ENCODE measurements at regions not wholly inside any gene's neighbourhood (a gene's known extent, or its start where the extent isn't known, plus 50 kb on each side); places are given as distances from the start of the nearest gene placed in this dataset.
"Not testable (repeated sequence)": the region's sequence is repeated elsewhere in the genome, so short reads cannot be mapped to it uniquely, and the experiment has no call there.

GRCh38 chr14:105752420-105752819 lies 226.0 kb downstream of the TMEM121 start:
- DNase-seq (ENCODE audit: low spot score), result not testable (repeated sequence)

DNA sequence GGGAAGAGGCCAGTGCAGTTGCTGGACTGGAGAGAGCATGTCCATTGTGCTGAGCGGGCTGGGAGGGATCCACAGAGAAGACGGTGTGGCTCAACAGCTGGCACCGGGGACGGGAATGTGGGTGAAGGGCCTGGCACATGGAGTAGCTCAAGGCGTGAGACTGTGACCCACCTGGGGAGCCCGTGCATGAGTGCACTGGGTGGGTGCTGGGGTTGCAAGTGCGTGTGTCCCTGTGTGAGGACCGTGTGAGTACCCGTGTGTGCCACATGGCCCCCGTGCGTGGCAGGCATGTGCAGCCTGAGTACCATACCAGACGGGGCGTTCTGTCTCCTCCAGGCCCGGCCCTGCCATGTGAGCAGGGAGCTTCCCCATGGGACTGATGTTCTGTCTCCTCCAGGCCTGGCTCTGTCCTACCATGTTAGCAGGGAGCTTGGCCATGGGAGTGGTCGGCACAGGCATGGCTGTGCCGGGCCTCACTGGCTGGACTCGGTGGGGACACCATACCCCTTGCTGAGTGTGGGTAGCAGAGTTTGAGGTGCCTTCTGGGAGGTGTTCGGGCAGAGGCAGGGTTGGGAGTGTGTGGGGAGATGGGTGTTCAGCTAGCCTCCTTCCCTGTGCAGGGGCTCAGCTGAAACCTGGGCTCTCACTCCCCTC lies 234.4 kb downstream of the TMEM121 start:
- DNase-seq (ENCODE audit: low spot score), result no peak

DNA sequence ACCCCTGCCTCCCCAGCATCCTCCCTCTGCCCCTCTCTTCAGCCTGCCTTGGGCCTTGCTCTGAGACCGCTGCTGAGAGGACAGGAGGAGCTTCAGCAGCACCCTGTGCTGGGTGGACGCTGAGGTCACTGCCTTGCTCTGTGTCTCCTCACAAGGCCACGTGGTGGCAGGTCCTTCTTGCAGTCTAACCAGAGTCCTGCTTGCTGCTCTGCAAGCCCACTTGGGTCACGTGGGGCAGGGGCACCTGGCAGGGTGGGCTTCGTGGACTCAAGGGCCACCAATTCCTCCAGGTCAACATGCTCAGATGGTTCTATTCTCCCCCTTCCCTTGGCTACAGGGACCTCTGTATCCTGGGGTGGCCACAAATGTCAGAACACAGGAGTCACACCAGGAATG lies 235.0 kb downstream of the TMEM121 start:
- DNase-seq (ENCODE audit: low spot score), result not testable (repeated sequence)

GRCh38 chr14:105761842-105762241 lies 235.5 kb downstream of the TMEM121 start:
- no peak for DNase-seq (ENCODE audit: low spot score)

DNA sequence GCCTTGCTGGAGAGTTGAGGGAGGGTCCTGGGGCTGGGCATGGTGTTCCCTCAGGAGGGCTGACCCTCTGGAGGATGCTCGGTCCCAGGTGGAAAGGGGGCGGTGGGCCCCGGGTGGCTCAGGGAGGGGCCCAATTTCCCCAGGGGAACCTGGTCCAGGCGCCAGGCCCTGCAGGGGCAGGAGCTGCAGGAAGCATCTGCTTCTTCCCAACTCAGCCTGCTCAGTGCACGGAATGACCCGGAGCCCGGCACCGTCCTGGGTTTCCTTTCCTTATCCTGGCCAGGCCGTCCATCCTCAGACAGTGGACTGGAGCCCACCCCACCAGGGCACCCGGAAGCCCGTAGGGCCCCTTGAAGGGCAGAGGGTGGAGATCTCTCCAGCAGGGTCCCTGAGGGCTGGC lies 235.9 kb downstream of the TMEM121 start:
- not testable (repeated sequence) for DNase-seq (ENCODE audit: low spot score)

- not testable (repeated sequence) for DNase-seq (ENCODE audit: low spot score)
Observed at GRCh38 chr14:105764254-105764901, 238.0 kb downstream of the TMEM121 start.

DNA sequence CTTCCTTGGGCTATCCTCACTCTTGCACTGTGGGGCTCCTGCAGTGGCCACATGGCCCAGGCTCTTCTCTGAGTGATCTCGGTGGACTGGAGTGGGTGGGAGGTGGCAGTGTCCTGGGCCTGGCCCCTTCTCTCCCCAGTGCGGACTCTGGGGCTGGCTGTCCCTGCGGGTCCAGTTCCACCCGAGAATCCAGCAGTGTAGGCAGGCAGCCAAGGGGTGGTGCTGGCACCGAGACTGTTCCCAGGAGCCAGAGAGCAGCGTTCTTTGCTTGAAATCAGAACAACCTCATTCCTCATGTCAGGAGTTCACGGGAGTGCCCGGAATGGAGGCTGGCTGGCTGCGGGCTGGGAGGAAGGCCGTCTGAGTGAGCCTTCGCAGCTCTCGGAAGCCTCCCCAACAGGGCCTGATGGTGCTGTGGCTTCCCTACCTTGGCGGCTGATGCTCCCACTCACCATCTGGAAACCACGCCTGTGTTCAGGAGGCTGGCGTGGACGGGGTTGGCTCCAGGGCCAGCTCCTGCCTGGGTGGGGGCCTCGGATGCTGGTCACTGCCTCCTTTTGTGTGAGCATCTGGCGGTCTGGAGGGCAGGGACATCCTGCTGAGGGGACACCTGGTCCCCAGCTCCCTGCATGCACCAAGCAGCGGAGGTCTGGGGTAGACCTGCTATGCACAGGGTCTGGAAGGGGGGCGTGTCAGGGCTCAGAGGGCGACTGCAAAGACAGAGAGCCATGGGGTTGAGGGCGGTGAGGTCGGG lies 238.9 kb downstream of the TMEM121 start:
- not testable (repeated sequence) for DNase-seq (ENCODE audit: low spot score)

GRCh38 chr14:105765893-105766614 lies 239.7 kb downstream of the TMEM121 start:
- no peak for DNase-seq (ENCODE audit: low spot score)

- DNase-seq (ENCODE audit: low spot score), result no peak
Observed at GRCh38 chr14:105767315-105767714, 240.9 kb downstream of the TMEM121 start.

DNA sequence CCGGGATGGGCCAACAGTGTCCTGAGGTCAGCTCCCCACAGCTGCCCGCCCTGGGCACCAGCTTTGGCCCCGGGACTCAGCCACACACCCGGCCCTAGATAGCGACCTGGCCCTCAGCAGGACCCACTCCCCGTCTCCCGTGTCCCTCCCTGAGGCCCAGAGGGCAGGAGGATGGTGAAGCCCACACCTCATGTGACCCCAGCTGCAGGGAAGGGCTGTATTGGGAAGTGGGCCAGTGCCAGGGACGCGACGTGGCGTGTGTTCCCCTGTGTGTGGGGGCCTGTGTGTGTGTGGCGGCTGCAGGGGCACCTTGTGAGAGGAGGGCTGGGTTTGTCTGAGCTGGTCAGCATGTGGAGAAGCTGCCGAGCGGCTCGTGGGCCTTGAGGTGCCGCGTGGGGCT lies 241.7 kb downstream of the TMEM121 start:
- not testable (repeated sequence) for DNase-seq (ENCODE audit: low spot score)

DNA sequence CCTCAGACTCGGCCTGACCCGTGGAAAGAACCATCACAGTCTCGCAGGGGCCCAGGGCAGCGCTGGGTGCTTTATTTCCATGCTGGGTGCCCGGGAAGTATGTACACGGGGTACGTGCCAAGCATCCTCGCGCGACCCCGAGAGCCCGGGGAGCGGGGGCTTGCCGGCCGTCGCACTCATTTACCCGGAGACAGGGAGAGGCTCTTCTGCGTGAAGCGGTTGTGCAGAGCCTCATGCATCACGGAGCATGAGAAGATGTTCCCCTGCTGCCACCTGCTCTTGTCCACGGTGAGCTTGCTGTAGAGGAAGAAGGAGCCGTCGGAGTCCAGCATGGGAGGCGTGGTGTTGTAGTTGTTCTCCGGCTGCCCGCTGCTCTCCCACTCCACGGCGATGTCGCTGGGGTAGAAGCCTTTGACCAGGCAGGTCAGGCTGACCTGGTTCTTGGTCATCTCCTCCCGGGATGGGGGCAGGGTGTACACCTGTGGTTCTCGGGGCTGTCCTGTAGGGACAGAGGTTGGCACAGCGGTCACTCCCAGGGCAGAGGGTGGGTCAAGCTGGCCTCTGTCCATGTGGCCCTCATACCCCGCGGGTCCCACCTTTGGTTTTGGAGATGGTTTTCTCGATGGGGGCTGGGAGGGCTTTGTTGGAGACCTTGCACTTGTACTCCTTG lies 242.8 kb downstream of the TMEM121 start:
- DNase-seq (ENCODE audit: low spot score), result not testable (repeated sequence)

DNA sequence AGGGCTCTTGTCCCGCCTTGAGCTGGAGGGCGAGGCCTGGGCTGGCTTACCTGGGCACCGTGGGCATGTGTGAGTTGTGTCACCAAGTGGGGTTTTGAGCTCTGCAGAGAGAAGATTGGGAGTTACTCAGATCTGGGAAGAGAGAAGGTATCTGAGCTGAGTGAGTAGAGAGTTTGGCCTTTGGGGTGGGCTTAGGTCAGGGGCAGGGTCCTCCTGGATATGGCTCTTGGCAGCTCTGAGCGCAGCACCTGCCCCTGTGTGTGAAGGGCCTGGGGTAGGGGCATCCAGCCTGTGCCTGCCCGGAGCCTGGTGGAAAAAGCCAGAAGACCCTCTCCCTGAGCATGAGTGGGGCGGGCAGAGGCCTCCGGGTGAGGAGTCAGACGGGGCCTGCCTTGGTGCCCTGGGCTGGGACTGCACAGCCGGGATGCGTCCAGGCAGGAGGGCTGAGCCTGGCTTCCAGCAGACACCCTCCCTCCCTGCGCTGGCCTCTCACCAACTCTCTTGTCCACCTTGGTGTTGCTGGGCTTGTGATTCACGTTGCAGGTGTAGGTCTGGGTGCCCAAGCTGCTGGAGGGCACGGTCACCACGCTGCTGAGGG lies 244.3 kb downstream of the TMEM121 start:
- DNase-seq (ENCODE audit: low spot score), result not testable (repeated sequence)

DNA sequence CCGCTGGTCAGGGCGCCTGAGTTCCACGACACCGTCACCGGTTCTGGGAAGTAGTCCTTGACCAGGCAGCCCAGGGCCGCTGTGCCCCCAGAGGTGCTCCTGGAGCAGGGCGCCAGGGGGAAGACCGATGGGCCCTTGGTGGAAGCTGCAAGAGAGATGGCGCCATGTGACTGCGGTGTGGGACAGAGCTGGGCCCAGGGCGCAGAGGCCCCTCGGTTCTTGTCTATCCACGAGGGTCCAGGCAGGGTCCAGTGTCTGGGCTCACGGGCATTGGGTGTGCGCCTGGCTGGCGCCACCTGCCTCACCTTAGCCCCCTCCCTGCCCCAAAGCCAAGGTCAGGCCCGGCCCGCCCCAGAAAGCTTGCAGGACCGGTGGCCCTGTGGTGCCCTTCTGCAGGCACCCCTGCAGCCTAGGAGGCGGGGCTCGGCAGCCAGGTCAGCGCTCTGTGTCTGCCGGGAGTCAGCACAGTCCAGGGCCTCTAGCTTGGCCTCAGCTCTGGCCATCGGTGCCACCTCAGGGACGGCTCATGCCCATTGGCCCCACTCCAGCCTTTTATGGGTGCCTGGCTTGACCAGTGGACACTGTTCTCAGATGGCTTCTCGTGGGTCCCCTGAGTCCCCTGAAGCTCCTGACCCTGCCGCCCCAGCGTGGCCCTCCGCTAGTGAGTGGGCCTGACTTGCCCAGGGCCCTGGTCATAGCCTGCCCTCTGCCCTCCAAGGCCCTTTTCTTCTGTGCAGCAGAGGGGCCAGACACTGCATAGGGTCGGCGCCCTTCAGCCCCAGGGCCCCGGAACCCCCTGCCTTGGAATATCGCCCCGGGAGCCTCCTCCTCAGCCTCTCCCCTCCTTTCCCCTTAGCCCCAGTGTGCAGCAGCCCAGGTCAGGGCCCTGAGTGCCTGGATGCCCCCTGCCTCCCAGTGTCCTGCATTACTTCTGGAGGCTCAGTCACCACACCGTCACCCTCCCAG lies 245.2 kb downstream of the TMEM121 start:
- not testable (repeated sequence) for DNase-seq (ENCODE audit: low spot score)

DNA sequence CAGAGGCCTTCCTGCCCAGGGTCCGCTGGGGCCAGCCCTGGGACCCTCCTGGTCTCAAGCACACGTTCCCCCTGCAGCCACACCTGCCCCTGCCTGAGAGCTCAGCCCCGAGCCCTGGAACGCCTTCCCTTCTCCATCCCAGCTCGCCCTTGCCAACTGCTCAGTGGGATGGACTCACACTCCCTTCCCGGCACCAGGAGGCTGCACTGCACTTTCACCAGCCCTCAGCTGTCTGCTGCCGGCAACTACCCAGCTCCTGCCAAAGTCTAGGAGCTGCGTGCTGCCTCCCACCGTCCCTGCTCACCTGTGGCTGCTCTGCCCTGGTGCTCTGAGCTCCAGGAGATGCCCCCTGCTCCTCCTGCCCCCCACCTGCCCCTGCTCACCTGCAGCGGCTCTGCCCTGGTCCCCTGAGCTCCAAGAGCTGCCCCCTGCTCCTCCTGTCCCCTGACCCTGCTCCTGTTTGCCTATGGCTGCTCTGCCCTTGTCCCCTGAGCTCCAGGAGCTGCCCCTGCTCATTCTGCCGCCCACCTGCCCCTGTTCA lies 246.4 kb downstream of the TMEM121 start:
- not testable (repeated sequence) for DNase-seq (ENCODE audit: low spot score)

DNA sequence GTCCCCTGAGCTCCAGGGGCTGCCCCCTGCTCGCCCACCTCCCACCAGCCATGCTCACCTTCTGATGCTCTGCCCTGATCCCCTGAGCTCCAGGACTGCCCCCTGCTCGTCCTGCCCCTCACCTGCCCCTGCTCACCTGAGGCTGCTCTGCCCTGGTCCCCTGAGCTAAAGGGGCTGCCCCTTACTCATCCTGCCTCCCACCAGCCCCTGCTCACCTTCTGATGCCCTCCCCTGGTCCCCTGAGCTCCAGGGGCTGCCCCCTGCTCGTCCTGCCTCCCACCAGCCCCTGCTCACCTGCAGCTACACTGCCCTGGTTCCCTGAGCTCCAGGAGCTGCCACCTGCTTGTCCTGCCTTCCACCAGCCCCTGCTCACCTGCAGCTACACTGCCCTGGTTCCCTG lies 247.2 kb downstream of the TMEM121 start:
- DNase-seq (ENCODE audit: low spot score), result no peak

- no peak for DNase-seq (ENCODE audit: low spot score)
Observed at GRCh38 chr14:105774001-105774400, 247.6 kb downstream of the TMEM121 start.

DNA sequence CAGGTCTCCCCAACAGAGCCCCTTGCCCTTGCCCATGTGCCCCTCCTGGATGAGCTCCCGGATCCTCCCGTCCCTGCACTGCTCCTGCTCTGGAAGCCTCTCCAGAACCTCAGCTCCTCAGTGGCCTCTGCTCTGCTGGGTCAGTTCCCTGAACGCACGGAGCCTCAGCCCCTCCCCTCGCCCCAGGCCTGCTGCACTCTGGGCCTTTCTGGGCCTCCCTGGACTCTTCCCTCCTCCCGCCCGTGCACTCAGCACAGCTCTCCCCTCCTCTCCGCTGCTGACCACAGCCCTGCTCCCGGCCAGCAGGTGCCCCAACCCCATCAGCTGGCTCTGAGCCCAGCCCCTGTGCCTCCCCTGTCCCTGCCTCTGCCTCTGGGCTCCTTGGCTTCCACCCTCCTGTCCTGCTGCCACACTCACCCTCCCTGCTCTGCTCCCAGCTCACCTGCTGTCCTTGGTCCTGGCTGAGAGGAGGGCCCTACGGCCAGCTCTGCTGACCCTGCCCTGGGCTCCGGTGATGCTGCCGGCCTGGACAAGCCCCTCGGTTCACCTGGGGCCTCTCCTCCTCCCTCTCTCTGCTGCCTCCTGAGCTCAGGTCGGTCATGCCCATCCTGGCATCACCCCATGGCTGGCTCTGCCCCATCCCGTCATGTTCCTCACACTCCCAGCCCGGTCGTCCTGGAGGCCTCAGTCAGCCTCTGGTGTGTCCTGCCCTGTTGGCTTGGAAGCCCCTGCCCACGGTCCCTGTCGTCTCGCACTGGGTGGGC lies 248.4 kb downstream of the TMEM121 start:
- not testable (repeated sequence) for DNase-seq (ENCODE audit: low spot score)

GRCh38 chr14:105775349-105775923 lies 249.1 kb downstream of the TMEM121 start:
- not testable (repeated sequence) for DNase-seq (ENCODE audit: low spot score)

DNA sequence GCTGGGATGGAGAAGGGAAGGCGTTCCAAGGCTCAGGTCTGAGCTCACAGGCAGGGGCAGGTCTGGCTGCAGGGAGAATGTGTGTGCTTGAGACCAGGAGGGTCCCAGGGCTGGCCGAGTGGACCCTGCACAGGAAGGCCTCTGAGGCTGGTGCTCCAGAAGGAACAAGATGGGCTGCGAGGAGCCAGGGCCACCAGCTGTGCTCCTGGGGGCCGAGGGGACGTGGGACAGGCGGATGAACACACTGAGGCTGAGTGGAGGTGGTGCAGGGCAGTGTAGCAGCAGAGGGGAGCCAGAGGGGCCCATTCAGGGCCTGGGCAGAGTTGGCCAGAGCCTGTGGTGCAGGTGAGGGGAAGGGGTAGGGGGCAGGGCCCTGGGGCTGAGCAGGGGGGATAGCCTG lies 249.7 kb downstream of the TMEM121 start:
- not testable (repeated sequence) for DNase-seq (ENCODE audit: low spot score)

Measured in CD4-positive, alpha-beta T cell treated with Interleukin-6 at 100 ng/mL for 8 hours (primary cell).